GM12891 (cell line): ENCODE measurements at regions not wholly inside any gene's neighbourhood (a gene's known extent, or its start where the extent isn't known, plus 50 kb on each side); places are given as distances from the start of the nearest gene placed in this dataset.

Experiments
- DNase-seq: peaks from one replicate; pipeline ENCODE4 v3.0.0; 2011; ENCODE audit warnings: low spot score; ENCODE audit not compliant: insufficient read length
- FAIRE-seq: peaks from 2 replicates; lab custom pipeline; 2011; peaks lifted over from hg19 to GRCh38; lab: Jason Lieb, UNC
- PAX5 ChIP-seq: IDR thresholded peaks from 2 replicates; pipeline ENCODE4 v1.6.1; 2011; ENCODE audit warnings: low read length, moderate library complexity, mild to moderate bottlenecking; ENCODE audit not compliant: insufficient read depth, severe bottlenecking
- POLR2A ChIP-seq: IDR thresholded peaks from 2 replicates; pipeline ENCODE4 v1.6.1; 2011; ENCODE audit warnings: low read depth, low read length, control low read depth
- POLR2AphosphoS5 ChIP-seq: IDR thresholded peaks from 2 replicates; pipeline ENCODE4 v1.6.1; 2011; ENCODE audit warnings: low read depth, low read length, control low read depth
- POU2F2 ChIP-seq: IDR thresholded peaks from 2 replicates; pipeline ENCODE4 v1.6.1; 2011; ENCODE audit warnings: low read depth, mild to moderate bottlenecking, control low read depth, low read length, moderate library complexity
- SPI1 ChIP-seq: IDR thresholded peaks from 2 replicates; pipeline ENCODE4 v1.6.1; 2011; ENCODE audit warnings: low read depth, low read length, control low read depth
- TAF1 ChIP-seq: IDR thresholded peaks from 2 replicates; pipeline ENCODE4 v1.6.1; 2011; ENCODE audit warnings: low read depth, low read length, control low read depth

DNA sequence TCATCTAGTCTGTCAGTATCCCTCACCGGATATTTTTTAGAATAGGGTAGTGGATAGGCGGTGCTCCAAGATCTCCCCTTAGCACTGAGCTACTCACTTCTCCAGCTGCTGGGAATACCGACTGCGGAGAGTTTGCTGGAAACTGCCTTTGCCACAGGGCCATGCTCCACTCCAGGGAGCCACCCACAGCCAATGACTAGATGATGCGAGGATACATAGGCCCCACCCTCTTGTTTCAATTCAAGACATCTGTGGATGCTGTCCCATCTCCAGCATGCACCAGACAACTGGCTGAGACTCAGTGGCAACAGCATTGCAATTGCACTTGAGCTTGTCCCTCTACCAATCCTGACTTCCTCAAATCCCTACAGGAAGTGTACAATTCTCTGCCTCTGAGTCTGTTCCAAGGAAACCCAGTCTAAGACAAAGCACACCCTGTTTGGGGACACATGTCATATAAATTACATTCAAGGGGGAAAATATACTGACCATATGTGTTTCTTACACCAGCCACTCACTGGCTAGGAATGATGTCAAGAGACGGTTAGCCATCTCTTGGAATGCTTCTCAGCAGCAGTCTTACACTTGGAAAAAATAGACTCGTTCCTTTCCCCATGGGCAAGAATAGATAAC is 312.6 kb upstream of the KIF2A start:
- no peak for DNase-seq
- TF ChIP-seq POU2F2 (no peak), SPI1 (0 out of 2 replicates have a peak, but pooled peaks have one; percentile 1)
- FAIRE-seq, result no peak

DNA sequence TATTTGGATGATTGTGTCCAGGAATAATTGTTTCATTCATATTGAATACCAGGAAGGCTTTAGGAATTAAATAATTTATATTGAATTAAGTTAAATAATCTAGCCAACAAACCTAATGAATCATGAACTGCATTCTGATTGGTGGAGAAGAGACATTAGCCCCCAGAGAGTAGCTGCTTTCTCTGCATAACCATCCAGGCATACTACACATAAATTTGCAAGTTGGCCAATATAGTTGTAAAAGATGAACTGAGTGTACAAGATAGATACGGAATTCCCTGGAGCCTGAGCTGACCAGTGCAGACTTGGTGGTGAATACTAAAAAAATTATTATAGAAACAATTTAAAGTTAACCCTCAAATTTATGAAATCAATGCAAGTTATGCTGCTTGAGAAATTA is 311.8 kb upstream of the KIF2A start:
- TF ChIP-seq SPI1 (no peak), POU2F2 (no peak), POLR2A (no peak), POLR2AphosphoS5 (no peak), PAX5 (no peak), TAF1 (no peak)
- DNase-seq, result no peak
- no peak for FAIRE-seq

DNA sequence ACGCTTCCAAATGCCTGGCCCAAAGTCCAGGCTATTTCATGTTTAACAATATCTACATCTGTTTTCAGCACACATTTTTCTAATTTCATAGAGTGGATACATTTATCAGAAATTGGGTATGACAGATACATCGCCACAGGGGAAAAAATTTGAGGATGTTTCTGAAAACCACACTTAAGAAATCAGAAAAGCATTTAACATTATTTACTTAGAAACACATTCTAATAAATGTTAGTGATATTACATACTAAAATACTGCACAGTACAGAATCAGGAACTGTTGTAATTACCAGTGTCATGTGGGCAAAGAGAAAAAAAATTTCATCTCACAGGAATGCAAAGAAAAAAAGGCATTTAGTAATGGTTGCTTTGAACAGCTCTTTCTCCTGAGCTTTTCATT is 310.5 kb upstream of the KIF2A start:
- FAIRE-seq (no peak), DNase-seq (no peak)
- TF ChIP-seq POLR2A, result no peak
- TF ChIP-seq PAX5, result no peak
- no peak for TF ChIP-seq POLR2AphosphoS5
- no peak for TF ChIP-seq TAF1
- no peak for TF ChIP-seq SPI1
- TF ChIP-seq POU2F2, result no peak

DNA sequence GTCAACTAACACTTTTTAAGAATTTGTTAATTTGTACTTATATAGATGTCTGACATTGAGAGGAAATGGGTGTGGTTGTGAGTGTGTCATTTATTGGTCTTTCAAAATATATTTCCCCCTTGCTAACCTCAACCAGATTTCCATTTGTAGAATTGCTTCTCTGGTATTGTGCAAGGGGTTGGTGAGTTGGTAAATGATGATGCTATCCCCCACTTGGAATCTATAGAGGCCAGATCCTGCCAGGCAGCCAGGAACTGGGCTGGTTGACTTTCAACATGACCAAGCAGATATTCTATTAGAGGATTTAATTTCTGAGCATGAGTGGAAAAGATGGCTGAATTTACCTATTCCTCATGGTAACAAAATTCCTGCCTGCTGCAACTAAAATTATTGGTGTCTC is 306.6 kb upstream of the KIF2A start:
- FAIRE-seq, result no peak
- TF ChIP-seq PAX5 (no peak), POLR2A (no peak), SPI1 (no peak)

DNA sequence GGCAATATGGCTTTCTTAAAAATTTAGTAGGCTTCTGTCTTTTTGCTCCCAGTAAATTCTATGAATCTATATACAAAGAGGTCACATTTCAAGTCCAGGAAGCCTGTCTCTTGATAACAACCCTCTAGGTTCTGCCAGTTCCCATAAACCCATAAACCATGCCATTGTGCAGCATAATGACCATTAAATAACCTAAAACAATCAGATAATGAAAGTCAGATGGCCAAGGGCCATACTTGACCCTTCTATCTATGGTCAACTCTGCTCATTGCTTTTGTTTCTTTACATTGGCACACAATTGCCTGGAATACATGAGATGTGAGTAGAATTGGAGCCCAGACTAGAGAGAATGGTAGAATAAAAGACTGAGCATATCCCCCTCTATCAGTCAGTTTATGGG is 305.4 kb upstream of the KIF2A start:
- FAIRE-seq (no peak), DNase-seq (no peak)
- TF ChIP-seq POLR2A (no peak), POU2F2 (no peak), PAX5 (no peak), POLR2AphosphoS5 (no peak), TAF1 (no peak), SPI1 (no peak)

More for the DNA sequence above, 306.6 kb upstream of the KIF2A start:
- DNase-seq, result no peak

DNA sequence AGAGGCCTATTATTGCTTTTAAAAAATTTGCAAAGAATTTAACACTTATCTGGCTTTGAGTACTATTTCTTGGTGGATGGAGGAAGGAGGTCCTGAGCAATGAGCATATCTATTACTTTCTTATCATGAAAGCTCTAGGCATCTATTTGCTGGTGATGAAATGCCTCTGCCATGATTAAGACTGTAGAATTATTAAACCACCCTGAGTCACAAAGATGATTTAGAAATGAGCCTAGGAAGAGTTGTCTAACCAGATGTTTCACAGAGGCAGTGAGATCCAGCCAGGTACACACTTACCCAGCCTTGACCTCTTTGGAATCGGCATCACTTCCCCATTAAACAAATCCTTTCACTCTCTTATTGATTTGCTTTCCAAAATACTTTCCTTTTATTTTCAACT is 304.4 kb upstream of the KIF2A start:
- TF ChIP-seq PAX5, result no peak
- no peak for TF ChIP-seq POLR2A
- no peak for TF ChIP-seq POU2F2
- TF ChIP-seq SPI1, result no peak
- TF ChIP-seq POLR2AphosphoS5, result no peak
- TF ChIP-seq TAF1, result no peak

DNA sequence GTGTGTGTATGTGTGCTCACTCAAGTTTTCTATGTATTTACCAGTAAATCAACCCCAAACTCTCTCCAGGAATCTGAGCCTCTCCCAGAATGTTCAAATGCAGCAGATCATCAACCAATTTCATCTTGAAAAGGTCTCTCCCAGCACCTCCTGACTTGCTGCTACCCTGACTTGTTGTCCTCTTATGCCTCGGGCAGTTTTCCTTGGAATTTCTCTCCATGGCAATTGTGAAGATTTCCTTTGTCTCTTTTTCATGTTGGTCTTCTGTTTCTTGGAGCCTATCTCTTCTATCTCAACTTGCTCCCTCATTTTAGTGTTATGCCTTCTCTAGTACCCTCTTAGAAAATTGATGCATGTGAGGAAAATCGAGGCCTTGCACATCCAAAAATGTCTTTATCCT is 303.6 kb upstream of the KIF2A start:
- FAIRE-seq (no peak), DNase-seq (no peak)
- TF ChIP-seq PAX5 (no peak), POLR2AphosphoS5 (no peak), SPI1 (no peak), TAF1 (no peak), POU2F2 (no peak), POLR2A (no peak)

More for the DNA sequence above, 304.4 kb upstream of the KIF2A start:
- FAIRE-seq (no peak), DNase-seq (no peak)

DNA sequence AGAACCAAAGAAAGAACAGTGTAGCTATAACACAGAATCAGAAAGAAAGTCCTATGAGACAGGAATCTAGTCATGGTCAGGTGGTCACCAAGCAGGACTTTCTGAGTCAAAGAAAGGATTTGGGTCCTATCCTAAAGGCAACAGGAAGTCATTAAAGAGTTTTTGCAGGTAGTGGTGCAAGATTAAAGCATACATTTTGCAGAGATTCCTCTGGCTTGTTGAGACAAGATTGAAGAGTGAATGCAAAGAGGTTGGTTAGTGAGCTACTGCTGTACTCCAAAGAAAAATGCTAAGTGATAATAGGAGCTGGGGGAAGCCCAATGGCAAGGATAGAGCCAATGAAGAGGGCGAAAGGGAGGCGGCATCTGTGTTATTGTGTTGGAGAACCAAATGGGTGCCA is 300.5 kb upstream of the KIF2A start:
- no peak for FAIRE-seq
- TF ChIP-seq POLR2A (no peak), PAX5 (no peak), POU2F2 (no peak), POLR2AphosphoS5 (no peak), TAF1 (no peak), SPI1 (no peak)
- DNase-seq, result no peak

DNA sequence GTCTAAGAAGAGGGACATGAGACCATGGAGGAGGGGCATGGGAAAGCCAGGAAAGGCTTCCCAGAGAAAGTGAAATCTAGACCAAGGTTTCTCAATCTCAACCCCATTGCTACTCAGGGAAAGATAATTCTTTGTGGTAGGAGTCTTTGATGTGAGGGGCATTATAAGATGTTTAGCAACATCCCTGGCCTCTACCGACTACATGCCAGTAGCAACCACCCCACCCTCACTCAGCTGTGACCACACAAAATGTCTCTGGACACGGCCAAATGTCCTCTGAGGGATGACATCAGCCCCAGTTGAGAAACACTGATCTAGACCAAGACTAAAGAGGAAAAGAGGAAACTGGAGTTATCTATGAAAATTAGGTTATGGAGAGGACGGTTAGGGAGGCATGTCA is 298.5 kb upstream of the KIF2A start:
- no peak for DNase-seq
- FAIRE-seq, result no peak
- TF ChIP-seq PAX5 (no peak), POLR2A (no peak), SPI1 (no peak), POLR2AphosphoS5 (no peak), POU2F2 (no peak), TAF1 (no peak)

DNA sequence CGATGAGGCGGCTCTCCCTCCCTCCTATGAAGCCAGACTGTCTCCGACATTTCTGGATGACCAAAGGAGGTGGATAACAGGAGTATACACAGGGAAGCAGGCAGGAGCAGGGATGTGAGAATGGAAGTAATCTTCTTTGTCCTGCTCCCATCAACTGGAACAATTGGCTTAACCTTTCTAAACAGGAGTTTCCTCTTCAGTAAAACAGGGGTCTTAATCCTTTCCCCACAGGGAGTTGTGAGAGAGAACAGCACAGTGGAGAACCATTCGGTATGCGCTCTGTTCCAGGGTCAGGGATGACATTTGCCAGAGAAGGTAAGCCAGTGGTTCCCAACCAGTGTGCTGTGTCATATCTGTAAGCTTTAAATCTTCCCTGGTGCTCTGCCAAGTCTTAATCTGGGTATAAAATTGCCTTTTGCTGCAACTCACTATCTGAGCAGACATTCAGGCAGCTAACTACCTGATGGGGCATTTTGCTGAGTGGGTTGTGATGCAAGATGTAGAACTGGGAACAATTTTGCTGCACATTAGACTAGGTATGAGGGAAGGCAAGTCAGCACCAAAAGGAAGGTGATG is 294.8 kb upstream of the KIF2A start:
- DNase-seq, result no peak
- FAIRE-seq, result no peak
- TF ChIP-seq TAF1, result no peak
- TF ChIP-seq PAX5, result no peak
- no peak for TF ChIP-seq POLR2AphosphoS5
- no peak for TF ChIP-seq SPI1
- no peak for TF ChIP-seq POU2F2
- no peak for TF ChIP-seq POLR2A

DNA sequence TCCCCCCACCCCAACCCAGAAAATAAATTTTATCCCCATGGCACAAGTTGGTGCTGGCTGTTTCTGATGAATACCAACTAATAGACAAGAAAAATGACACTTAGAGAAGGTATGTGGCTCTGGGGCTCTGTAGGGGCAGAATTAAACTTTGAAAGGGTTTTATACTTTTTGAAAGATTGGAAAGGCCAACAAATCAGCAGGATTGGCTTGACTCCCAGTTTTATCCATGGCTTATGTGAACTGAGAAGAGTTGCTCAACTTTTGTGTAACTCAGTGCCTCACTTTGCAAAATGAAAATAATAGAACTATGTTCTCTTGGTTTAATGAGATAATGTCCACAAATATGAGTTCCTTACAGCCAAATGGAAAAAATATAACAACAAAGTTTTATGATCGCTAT is 288.9 kb upstream of the KIF2A start:
- TF ChIP-seq PAX5 (no peak), SPI1 (no peak), TAF1 (no peak), POLR2AphosphoS5 (no peak), POU2F2 (no peak), POLR2A (no peak)
- DNase-seq (no peak), FAIRE-seq (no peak)
